Uterus (tissue), 2 donors: ENCODE measurements at regions not wholly inside any gene's neighbourhood (a gene's known extent, or its start where the extent isn't known, plus 50 kb on each side); places are given as distances from the start of the nearest gene placed in this dataset.

Experiments
- CTCF ChIP-seq, 4 experiments: fragments of 200-600 bp in 2 of 4; fragments of 450-650 bp in 2 of 4; sonication (generic) in 2 of 4; IDR thresholded peaks; one replicate each; pipeline ENCODE4 v1.5.1; 2016 to 2019; ENCODE audit warnings: antibody characterized with exemption in 4 of 4, mild to moderate bottlenecking in 2 of 4, moderate library complexity in 1 of 4
- POLR2A ChIP-seq, 2 donors: fragments of 450-650 bp; IDR thresholded peaks; one replicate each; pipeline ENCODE4 v1.6.1; 2016; ENCODE audit warnings: antibody characterized with exemption in 2 of 2, mild to moderate bottlenecking in 1 of 2, moderate library complexity in 1 of 2

- TF ChIP-seq CTCF (IDR thresholded peaks at IDR 0.05) (no peak), POLR2A (IDR thresholded peaks at IDR 0.05) (no peak)
Measured at GRCh38 chr14:38696925-38697324, 406.1 kb downstream of the SEC23A start.
